H9 (cell line): ENCODE measurements at regions not wholly inside any gene's neighbourhood (a gene's known extent, or its start where the extent isn't known, plus 50 kb on each side); places are given as distances from the start of the nearest gene placed in this dataset.

Source experiments
- DNase-seq: peaks from one replicate; pipeline ENCODE4 v3.0.0-alpha.2; 2017
- H2AFZ ChIP-seq: one replicate; pipeline ENCODE4 v1.6.1; 2013; ENCODE audit warnings: mild to moderate bottlenecking, low read length, control low read depth, moderate library complexity
- H2AK5ac ChIP-seq: 2 replicates; pipeline ENCODE4 v1.6.1; 2013; ENCODE audit warnings: low read length, control low read depth, mixed read lengths; ENCODE audit not compliant: insufficient read length
- H2BK120ac ChIP-seq: one replicate; pipeline ENCODE4 v1.6.1; 2013; ENCODE audit warnings: low read depth, mild to moderate bottlenecking, low read length, control low read depth, inconsistent platforms; ENCODE audit not compliant: poor library complexity, severe bottlenecking
- H2BK12ac ChIP-seq: 2 replicates; pipeline ENCODE4 v1.6.1; 2013; ENCODE audit warnings: low read length, control low read depth, mixed read lengths, low read depth; ENCODE audit not compliant: insufficient read length
- H2BK15ac ChIP-seq: 2 replicates; pipeline ENCODE4 v1.6.1; 2013; ENCODE audit warnings: low read depth, low read length, control low read depth
- H2BK20ac ChIP-seq: one replicate; pipeline ENCODE4 v1.6.1; 2013; ENCODE audit warnings: low read depth, mild to moderate bottlenecking, low read length, control low read depth, inconsistent platforms; ENCODE audit not compliant: poor library complexity, severe bottlenecking
- H2BK5ac ChIP-seq: 2 replicates; pipeline ENCODE4 v1.6.1; 2013; ENCODE audit warnings: low read length, control low read depth, mixed read lengths; ENCODE audit not compliant: insufficient read length
- H3K14ac ChIP-seq: 2 replicates; pipeline ENCODE4 v1.6.1; 2013; ENCODE audit warnings: low read length, control low read depth; ENCODE audit not compliant: insufficient read depth
- H3K18ac ChIP-seq: 2 replicates; pipeline ENCODE4 v1.6.1; 2013; ENCODE audit warnings: low read depth, mild to moderate bottlenecking, mixed read lengths, low read length, control low read depth; ENCODE audit not compliant: insufficient read length
- H3K23ac ChIP-seq: 2 replicates; pipeline ENCODE4 v1.6.1; 2013; ENCODE audit warnings: low read length, control low read depth, mixed read lengths, low read depth; ENCODE audit not compliant: insufficient read length
- H3K23me2 ChIP-seq: 2 replicates; pipeline ENCODE4 v1.6.1; 2013; ENCODE audit warnings: low read depth, mild to moderate bottlenecking, mixed read lengths, low read length, control low read depth; ENCODE audit not compliant: insufficient read length, poor library complexity, severe bottlenecking
- H3K27ac ChIP-seq: 2 replicates; pipeline ENCODE4 v1.5.1; 2013; ENCODE audit warnings: low read length, control low read depth, mixed read lengths, low read depth; ENCODE audit not compliant: insufficient read length
- H3K27me3 ChIP-seq: 2 replicates; pipeline ENCODE4 v1.6.1; 2013; ENCODE audit warnings: low read length, control low read depth, inconsistent platforms; ENCODE audit not compliant: insufficient read depth
- H3K4ac ChIP-seq: 2 replicates; pipeline ENCODE4 v1.6.1; 2013; ENCODE audit warnings: low read depth, mild to moderate bottlenecking, control low read depth, inconsistent platforms, low read length, moderate library complexity
- H3K4me1 ChIP-seq: 2 replicates; pipeline ENCODE4 v1.6.1; 2013; ENCODE audit warnings: low read length, control low read depth, inconsistent platforms; ENCODE audit not compliant: insufficient read depth
- H3K4me2 ChIP-seq: 2 replicates; pipeline ENCODE4 v1.6.1; 2013; ENCODE audit warnings: low read length, control low read depth, mixed read lengths; ENCODE audit not compliant: insufficient read length, insufficient read depth
- H3K56ac ChIP-seq: 2 replicates; pipeline ENCODE4 v1.6.1; 2013; ENCODE audit warnings: low read depth, mild to moderate bottlenecking, mixed read lengths, low read length, control low read depth; ENCODE audit not compliant: insufficient read length
- H3K79me1 ChIP-seq: 2 replicates; pipeline ENCODE4 v1.6.1; 2013; ENCODE audit warnings: low read depth, mild to moderate bottlenecking, moderate library complexity, low read length, control low read depth, inconsistent platforms; ENCODE audit not compliant: insufficient read depth, poor library complexity, severe bottlenecking
- H3K79me2 ChIP-seq: 2 replicates; pipeline ENCODE4 v1.6.1; 2013; ENCODE audit warnings: low read length, control low read depth, inconsistent platforms; ENCODE audit not compliant: insufficient read depth
- H3K9ac ChIP-seq: 2 replicates; pipeline ENCODE4 v1.6.1; 2013; ENCODE audit warnings: low read length, control low read depth, mixed read lengths; ENCODE audit not compliant: insufficient read length; ENCODE audit errors: extremely low read depth
- H3K9me3 ChIP-seq: one replicate; pipeline ENCODE4 v1.6.1; 2013; ENCODE audit warnings: low read depth, low read length, inconsistent platforms; ENCODE audit not compliant: control insufficient read depth
- H3T11ph ChIP-seq: one replicate; pipeline ENCODE4 v1.6.1; 2013; ENCODE audit warnings: mild to moderate bottlenecking, low read length, control low read depth, inconsistent platforms
- H4K20me1 ChIP-seq: one replicate; pipeline ENCODE4 v1.6.1; 2013; ENCODE audit not compliant: control insufficient read depth, insufficient read length, insufficient read depth
- H4K5ac ChIP-seq: 2 replicates; pipeline ENCODE4 v1.6.1; 2013; ENCODE audit warnings: low read depth, mild to moderate bottlenecking, mixed read lengths, low read length, control low read depth; ENCODE audit not compliant: insufficient read length
- H4K8ac ChIP-seq: replicated peaks from 2 replicates; pipeline ENCODE4 v1.6.1; 2013; ENCODE audit warnings: low read length, control low read depth, mixed read lengths, low read depth; ENCODE audit not compliant: insufficient read length
- H4K91ac ChIP-seq: 2 replicates; pipeline ENCODE4 v1.6.1; 2013; ENCODE audit warnings: low read depth, mild to moderate bottlenecking, moderate library complexity, mixed read lengths, low read length, control low read depth; ENCODE audit not compliant: insufficient read length
- H3K27ac Mint-ChIP-seq, 3 experiments: 2 replicates in 2 of 3; 3 replicates in 1 of 3; pipeline ENCODE4 v1.8.0; 2020 to 2021; ENCODE audit warnings: mixed read lengths in 3 of 3, mild to moderate bottlenecking in 1 of 3, moderate library complexity in 1 of 3
- H3K27me3 Mint-ChIP-seq: 2 replicates; pipeline ENCODE4 v1.8.0; 2021; ENCODE audit warnings: low read depth, mild to moderate bottlenecking, moderate library complexity, mixed read lengths
- H3K36me3 Mint-ChIP-seq, 3 experiments: 2 replicates in 2 of 3; 3 replicates in 1 of 3; pipeline ENCODE4 v1.8.0; 2020 to 2021; ENCODE audit warnings: low read depth in 3 of 3, mixed read lengths in 3 of 3; ENCODE audit not compliant: insufficient read depth in 1 of 3
- H3K4me1 Mint-ChIP-seq, 2 experiments: 2 replicates each; pipeline ENCODE4 v1.8.0; 2020; ENCODE audit warnings: mixed read lengths in 2 of 2
- H3K4me3 Mint-ChIP-seq, 2 experiments: 2 replicates in 1 of 2; 3 replicates in 1 of 2; pipeline ENCODE4 v1.8.0; 2020 to 2021; ENCODE audit warnings: mild to moderate bottlenecking in 2 of 2, mixed read lengths in 2 of 2, moderate library complexity in 1 of 2
- H3K9me3 Mint-ChIP-seq, 2 experiments: 2 replicates in 1 of 2; 3 replicates in 1 of 2; pipeline ENCODE4 v1.8.0; 2020; ENCODE audit warnings: mild to moderate bottlenecking in 2 of 2, mixed read lengths in 2 of 2, moderate library complexity in 1 of 2
- WGBS: extraction: QIAGEN DNeasy Blood & Tissue Kit; methylation state at CpG from one replicate; pipeline ENCODE4 v1.1.7; 2013; ENCODE audit warnings: missing lambda C conversion rate, low lambda C conversion rate, mixed read lengths; ENCODE audit not compliant: insufficient read length; ENCODE audit errors: extremely low coverage; 5-methylcytosine and 5-hydroxymethylcytosine counted together
- TF ChIP-seq, protein P1 (sequence below): fragments of 200-600 bp; sonication (generic); conservative IDR thresholded peaks from 3 replicates; pipeline ENCODE4 v1.8.0; 2021; ENCODE audit warnings: antibody characterized with exemption, mild to moderate bottlenecking

- no peak overlapping the region for H3T11ph ChIP-seq
- H3K27me3 ChIP-seq, result no peaks in the 10 kb centered on the region
- H2AFZ ChIP-seq, result no peak overlapping the region
- no peak overlapping the region for H2BK20ac ChIP-seq
- H4K91ac ChIP-seq, result no peak overlapping the region
- no peak overlapping the region for H2BK120ac ChIP-seq
- H3K9me3 ChIP-seq, result no peaks in the 10 kb centered on the region
- H2BK5ac ChIP-seq, result no peak overlapping the region
- H4K20me1 ChIP-seq, result no peaks in the 10 kb centered on the region
- Mint-ChIP-seq H3K4me3 (no peak overlapping the region), H3K27ac (no peak overlapping the region), H3K36me3 (peaks cover 0 to 2% (median 0%) of the 10 kb centered on the region in 3 experiments; a peak in 2 of 7 replicates), H3K9me3 (no peaks in the 10 kb centered on the region), H3K4me1 (peaks cover 7% of the 10 kb centered on the region in 2 experiments), H3K27me3 (no peaks in the 10 kb centered on the region)
- H3K79me2 ChIP-seq, result no peaks in the 10 kb centered on the region
- no peak overlapping the region for H2AK5ac ChIP-seq
- no peak overlapping the region for H3K18ac ChIP-seq
- no CpG with 5 or more reads among the region's 1 CpG for WGBS
- H3K9ac ChIP-seq, result no peak overlapping the region
- H2BK15ac ChIP-seq, result no peak overlapping the region
- no peak overlapping the region for H3K56ac ChIP-seq
- H3K4me1 ChIP-seq, result no peaks in the 10 kb centered on the region; the same call in 1 of the 2 replicates
- H3K27ac ChIP-seq, result no peak overlapping the region
- no peaks in the 10 kb centered on the region for H3K23me2 ChIP-seq
- TF ChIP-seq, protein P1, sequence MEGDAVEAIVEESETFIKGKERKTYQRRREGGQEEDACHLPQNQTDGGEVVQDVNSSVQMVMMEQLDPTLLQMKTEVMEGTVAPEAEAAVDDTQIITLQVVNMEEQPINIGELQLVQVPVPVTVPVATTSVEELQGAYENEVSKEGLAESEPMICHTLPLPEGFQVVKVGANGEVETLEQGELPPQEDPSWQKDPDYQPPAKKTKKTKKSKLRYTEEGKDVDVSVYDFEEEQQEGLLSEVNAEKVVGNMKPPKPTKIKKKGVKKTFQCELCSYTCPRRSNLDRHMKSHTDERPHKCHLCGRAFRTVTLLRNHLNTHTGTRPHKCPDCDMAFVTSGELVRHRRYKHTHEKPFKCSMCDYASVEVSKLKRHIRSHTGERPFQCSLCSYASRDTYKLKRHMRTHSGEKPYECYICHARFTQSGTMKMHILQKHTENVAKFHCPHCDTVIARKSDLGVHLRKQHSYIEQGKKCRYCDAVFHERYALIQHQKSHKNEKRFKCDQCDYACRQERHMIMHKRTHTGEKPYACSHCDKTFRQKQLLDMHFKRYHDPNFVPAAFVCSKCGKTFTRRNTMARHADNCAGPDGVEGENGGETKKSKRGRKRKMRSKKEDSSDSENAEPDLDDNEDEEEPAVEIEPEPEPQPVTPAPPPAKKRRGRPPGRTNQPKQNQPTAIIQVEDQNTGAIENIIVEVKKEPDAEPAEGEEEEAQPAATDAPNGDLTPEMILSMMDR, result no peak
- H3K79me1 ChIP-seq, result no peaks in the 10 kb centered on the region
- no peak overlapping the region for H3K4me2 ChIP-seq
- no peak for DNase-seq
- H4K8ac ChIP-seq, result no peak overlapping the region
- H2BK12ac ChIP-seq, result no peak overlapping the region
- H3K14ac ChIP-seq, result no peak overlapping the region
- H4K5ac ChIP-seq, result no peak overlapping the region
- no peak overlapping the region for H3K23ac ChIP-seq
- H3K4ac ChIP-seq, result no peak overlapping the region
Measured at GRCh38 chr6:96410467-96410866, 111.1 kb upstream of the UFL1 start.
